Motor neuron (in vitro differentiated cells): ENCODE measurements at regions not wholly inside any gene's neighbourhood (a gene's known extent, or its start where the extent isn't known, plus 50 kb on each side); places are given as distances from the start of the nearest gene placed in this dataset.
A peak's percentile ranks its signal among the peaks of the same experiment; 100 is the strongest.

Source experiments
- ATAC-seq, 8 experiments: fragments of 200-7000 bp; cut with Tn5 transposase; replicated peaks in 6 of 8; 2 replicates each; pipeline ENCODE4 v1.8.0; 2021; ENCODE audit warnings: mild to moderate bottlenecking in 8 of 8, moderate library complexity in 8 of 8
- H3K27ac ChIP-seq, 2 donors: fragments of 250-450 bp; sonication (Bioruptor Pico); 2 replicates each; pipeline ENCODE4 v1.9.0; 2021; ENCODE audit warnings: antibody characterized with exemption in 2 of 2, mild to moderate bottlenecking in 2 of 2, moderate library complexity in 1 of 2
- H3K4me1 ChIP-seq, 2 donors: fragments of 250-450 bp; sonication (Bioruptor Pico); replicated peaks in 1 of 2; 2 replicates each; pipeline ENCODE4 v1.6.1; 2021; ENCODE audit warnings: antibody characterized with exemption in 2 of 2, mild to moderate bottlenecking in 2 of 2, moderate library complexity in 1 of 2
- H3K4me3 ChIP-seq, 5 donors: fragments of 250-450 bp; sonication (Bioruptor Pico); 2 replicates each; pipeline ENCODE4 v1.9.0; 2021; ENCODE audit warnings: antibody characterized with exemption in 5 of 5, mild to moderate bottlenecking in 5 of 5, moderate library complexity in 4 of 5
- WGBS, 10 experiments: fragments of 450-650 bp; shearing (Covaris generic); methylation state at CpG; one replicate each; pipeline ENCODE4 v1.0.0; 2022; 5-methylcytosine and 5-hydroxymethylcytosine counted together
- in situ Hi-C, 9 experiments: fragments of 400-800 bp; cut with MboI; loops; one replicate each; pipeline ENCODE4 v1.15.0; 2021; ENCODE audit warnings: low sequenced_read_pairs in 9 of 9, low pct_unique_long_range_greater_than_20kb in 2 of 9; ENCODE audit not compliant: unreplicated experiment in 9 of 9

DNA sequence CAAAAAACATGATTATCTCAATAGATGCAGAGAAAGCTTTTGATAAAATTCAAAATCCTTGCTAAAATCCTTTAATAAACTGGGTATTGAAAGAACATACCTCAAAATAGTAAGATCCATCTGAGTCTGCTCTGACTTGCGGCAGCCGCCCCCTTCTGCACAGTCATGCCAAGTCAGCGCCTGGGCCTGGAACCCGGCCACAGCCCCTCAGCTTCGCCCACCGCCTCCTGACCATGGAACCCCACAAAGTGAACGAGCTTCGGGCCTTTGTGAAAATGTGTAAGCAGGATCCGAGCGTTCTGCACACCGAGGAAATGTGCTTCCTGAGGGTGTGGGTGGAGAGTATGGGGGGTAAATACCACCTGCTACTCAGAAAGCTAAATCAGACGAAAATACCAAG lies 270.9 kb upstream of the TFPI start:
- WGBS, 10 experiments = 0 to 100% (median 84%) methylated on average over 1 to 11 of the region's 12 CpGs
- ATAC-seq = no peak
- Histone ChIP-seq H3K27ac (no peak overlapping the region), H3K4me1 (no peaks in the 10 kb centered on the region), H3K4me3 (no peak overlapping the region)
- in situ Hi-C loops = loop anchor here in 2 of 9 experiments (25.0 kb wide), 2 partner anchors 238 to 687 kb away; no protein-coding TSS in a partner anchor

DNA sequence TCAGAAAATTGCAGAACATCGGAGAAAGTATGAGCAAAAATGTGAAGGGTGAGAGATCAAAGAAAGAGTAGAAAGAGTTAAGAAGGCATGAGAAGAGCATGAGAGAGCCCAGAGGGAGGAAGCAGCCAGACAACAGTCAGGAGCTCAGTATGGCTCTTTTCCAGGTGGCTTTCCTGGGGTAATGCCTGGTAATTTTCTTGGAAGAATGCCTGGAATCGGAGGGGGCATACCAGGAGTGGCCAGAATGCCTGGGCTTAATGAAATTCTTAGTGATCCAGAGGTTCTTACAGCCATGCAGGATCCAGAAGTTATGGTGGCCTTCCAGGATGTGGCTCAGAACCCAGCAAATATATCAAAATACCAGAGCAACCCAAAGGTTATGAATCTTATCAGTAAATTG lies 271.8 kb upstream of the TFPI start:
- ATAC-seq = no peak
- 0 to 100% (median 76%) methylated on average over 1 to 2 of the region's 2 CpGs for WGBS, 10 experiments

DNA sequence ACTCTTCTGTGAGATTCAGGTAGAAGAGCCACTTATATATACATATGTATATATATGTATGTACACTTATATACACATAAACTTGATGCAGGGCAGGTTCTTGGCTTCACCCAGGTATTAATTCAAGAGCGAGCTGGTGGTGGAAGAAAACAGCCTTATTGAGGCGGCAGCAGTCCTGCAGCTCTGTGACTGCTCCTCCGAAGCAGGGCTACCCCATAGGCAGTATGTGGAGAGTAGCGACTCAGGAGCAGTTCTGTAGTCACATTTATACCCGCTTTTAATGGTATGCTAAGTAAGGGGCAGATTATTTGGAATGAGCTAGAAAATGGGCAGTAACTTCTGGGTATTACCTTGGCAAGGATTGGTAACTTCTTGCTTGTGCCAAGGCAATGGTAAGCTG lies 280.6 kb upstream of the TFPI start:
- Histone ChIP-seq H3K27ac (no peak overlapping the region), H3K4me1 (no peaks in the 10 kb centered on the region), H3K4me3 (no peak overlapping the region)
- 75 to 100% (median 92%) methylated on average over 2 to 5 of the region's 5 CpGs; no CpG with 5 or more reads in 4 of the 10 experiments for WGBS, 10 experiments
- in situ Hi-C loops = loop anchor here in 2 of 9 experiments (25.0 kb wide), 2 partner anchors 247 to 678 kb away; no protein-coding TSS in a partner anchor
- ATAC-seq = no peak

More for the DNA sequence above, 271.8 kb upstream of the TFPI start:
- in situ Hi-C loops = loop anchor here in 2 of 9 experiments (25.0 kb wide), 2 partner anchors 239 to 686 kb away; no protein-coding TSS in a partner anchor
- Histone ChIP-seq H3K4me3 (no peak overlapping the region), H3K4me1 (no peaks in the 10 kb centered on the region), H3K27ac (no peak overlapping the region)

DNA sequence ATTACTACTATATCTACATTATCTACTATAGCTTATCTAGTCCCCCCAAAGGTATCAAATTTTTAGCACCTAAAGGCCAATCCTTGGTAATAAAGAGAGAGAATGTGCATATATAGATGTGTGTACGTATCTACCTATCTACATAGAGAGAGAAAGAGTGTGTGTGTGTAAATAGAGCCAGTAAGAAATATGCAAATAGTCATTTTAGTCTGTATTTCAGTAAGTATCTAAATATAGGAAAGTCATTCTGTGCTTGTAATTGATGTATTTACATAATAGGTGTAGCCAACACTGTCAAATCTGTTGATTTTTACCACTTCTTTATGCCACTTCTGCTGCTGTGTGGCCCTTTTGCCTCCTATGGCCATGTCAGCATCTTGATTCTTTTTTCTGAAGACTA lies 284.5 kb upstream of the TFPI start:
- in situ Hi-C loops = loop anchor here in 2 of 9 experiments (25.0 kb wide), 2 partner anchors 251 to 674 kb away; no protein-coding TSS in a partner anchor
- peak in 3 of 8 experiments; percentile 59 to 73 (median 73) for ATAC-seq
- Histone ChIP-seq H3K4me3 (no peak overlapping the region), H3K4me1 (no peaks in the 10 kb centered on the region), H3K27ac (no peak overlapping the region)
- 40 to 100% (median 80%) methylated on average over 1 of the region's 1 CpG; no CpG with 5 or more reads in 5 of the 10 experiments for WGBS, 10 experiments

DNA sequence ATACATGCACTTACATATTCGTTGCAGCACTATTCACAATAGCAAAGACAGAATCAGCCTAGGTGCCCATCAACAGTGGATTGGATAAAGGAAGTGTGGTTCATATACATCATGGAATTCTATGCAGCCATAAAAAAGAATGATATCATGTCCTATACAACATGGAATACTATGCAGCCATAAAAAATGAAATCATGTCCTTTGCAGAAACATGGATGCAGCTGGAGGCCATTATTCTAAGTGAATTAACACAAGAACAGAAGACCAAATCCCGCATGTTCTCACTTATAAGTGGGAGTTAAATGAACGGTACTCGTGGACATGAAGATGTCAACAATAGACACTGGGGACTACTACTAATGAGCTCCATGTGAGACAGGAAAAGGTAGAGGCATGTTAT lies 288.1 kb upstream of the TFPI start:
- in situ Hi-C loops = loop anchor here in 2 of 9 experiments (25.0 kb wide), 2 partner anchors 255 to 670 kb away; no protein-coding TSS in a partner anchor
- Histone ChIP-seq H3K4me3 (no peak overlapping the region), H3K27ac (no peak overlapping the region), H3K4me1 (no peaks in the 10 kb centered on the region)
- no peak for ATAC-seq
- WGBS, 10 experiments = 60 to 100% (median 94%) methylated on average over 2 to 4 of the region's 4 CpGs; no CpG with 5 or more reads in 1 of the 10 experiments

DNA sequence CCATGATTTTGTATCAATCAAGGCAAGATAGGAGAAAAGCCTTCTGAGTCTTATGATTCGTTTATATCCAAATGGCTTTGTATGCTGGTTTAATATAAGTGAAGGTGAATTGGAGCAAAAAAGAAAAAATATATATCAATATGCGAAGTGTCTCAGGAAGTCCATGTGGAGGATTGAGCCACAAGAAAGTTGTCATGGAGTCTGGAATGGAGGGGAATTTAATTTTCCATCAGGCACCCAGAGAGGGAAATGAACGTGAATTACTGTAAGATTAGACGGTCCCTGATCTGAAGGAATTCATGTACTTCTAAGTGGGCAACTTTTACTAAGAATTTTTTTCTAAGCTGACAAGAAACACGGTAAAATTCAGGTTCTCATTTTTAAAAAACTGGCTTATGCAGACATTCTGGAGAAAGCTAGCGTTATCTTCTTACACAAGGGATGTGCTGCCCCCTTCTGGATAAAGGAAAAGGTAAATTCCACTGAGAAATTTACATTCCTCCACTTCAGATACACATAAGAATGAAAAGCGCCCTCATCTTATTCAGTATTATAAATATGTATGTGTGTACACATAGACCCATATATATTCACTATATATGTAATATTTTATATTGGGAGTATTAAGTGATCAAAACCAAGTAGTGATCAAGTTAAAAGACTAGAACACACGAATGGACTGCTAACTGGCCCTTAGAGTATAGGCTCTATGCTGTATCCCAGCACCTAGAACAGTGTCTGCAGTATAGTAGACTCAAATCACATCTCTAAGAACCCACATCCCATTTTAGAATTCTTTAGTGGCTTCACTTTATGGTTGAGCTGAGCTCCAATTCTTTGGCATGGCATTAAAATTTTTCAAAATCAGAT lies 289.0 kb upstream of the TFPI start:
- in situ Hi-C loops = loop anchor here in 2 of 9 experiments (25.0 kb wide), 2 partner anchors 256 to 669 kb away; no protein-coding TSS in a partner anchor
- Histone ChIP-seq H3K27ac (no peak overlapping the region), H3K4me3 (no peak overlapping the region), H3K4me1 (no peaks in the 10 kb centered on the region)
- ATAC-seq = peak in 3 of 8 experiments; percentile 45 to 79 (median 66)
- WGBS, 10 experiments = 21 to 80% (median 50%) methylated on average over 1 to 8 of the region's 8 CpGs

DNA sequence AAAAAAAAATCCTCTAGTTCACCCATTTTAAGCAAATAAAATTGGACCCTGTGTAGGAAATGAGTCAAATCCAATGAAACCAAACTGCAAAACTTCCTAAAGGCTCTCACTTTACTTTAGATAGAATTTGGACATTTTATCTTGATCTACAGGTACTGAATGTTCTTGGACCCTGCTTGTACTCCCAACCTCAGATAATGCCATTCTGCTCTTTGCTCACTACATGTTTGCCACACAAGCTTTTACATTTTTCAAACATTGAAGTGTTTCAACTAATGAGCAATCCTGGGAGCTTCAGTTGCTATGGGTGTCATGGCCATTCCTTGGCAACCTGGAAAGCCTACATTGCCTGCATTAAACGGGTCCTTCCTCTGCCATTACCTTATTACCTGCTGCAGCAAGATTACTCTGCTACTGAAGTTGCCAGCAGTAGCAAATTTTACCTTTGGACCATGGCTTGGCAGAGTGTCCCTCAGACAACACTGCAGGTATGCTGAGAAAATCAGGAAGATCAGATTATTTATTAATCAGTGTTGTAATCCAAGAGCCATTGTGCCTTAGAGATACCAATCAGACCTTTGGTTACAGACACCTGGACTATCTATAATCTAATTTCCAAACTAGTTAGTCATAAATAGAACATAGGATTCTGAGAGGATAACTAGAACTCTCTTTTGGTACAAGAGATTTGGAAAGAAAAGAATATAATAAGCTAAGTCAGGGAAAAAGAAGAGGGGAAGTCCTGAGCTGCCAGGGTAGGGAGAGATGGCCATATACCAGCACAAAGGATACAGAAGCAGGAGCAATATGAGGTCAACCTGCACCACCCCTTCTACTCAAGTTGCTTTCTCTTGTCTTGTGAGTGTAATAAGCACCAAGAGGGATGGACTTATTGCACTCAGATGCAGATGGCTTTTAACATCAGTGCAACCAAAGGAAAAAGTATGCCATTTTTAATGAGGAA lies 293.3 kb upstream of the TFPI start:
- ATAC-seq = peak in 1 of 8 experiments; percentile 23
- Histone ChIP-seq H3K4me3 (no peak overlapping the region), H3K27ac (no peak overlapping the region), H3K4me1 (no peaks in the 10 kb centered on the region)
- in situ Hi-C loops = loop anchor here in 2 of 9 experiments (25.0 kb wide), 2 partner anchors 260 to 665 kb away; no protein-coding TSS in a partner anchor
- 0 to 100% (median 78%) methylated on average over 1 of the region's 1 CpG; no CpG with 5 or more reads in 2 of the 10 experiments for WGBS, 10 experiments

DNA sequence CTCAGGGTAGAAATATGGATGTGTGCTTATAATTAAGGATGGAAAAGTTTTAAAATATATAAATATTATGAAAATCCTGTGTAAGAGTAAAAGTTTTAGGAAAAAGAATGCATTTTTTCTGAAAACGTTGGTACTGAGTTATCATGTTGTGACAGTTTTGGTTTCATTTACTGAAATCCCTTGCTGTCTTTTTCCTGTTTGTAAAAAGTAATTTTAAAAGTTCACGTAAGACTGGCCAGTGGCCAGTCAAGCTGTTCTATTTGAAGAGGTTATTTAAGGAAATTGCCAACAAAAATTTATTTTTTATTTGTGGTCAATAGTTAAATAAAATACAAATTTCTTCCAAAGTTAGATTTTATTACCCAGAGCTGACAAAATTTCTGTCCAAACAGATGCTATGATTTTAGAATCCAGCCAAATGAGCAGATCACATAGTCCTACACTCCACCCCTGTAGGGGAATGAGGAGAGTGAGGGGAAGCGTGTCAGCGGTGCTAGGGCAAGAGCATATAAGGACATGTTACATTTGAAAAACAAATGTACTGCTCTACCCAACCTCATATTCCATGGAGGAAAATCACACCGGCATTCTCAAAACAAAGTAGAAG lies 297.8 kb upstream of the TFPI start:
- Histone ChIP-seq H3K4me1 (no peaks in the 10 kb centered on the region), H3K27ac (no peak overlapping the region), H3K4me3 (no peak overlapping the region)
- no peak for ATAC-seq
- 0 to 94% (median 72%) methylated on average over 1 to 5 of the region's 5 CpGs for WGBS, 10 experiments
- in situ Hi-C loops = loop anchor here in 1 of 9 experiments (25.0 kb wide), 1 partner anchor 660 kb away; no protein-coding TSS in a partner anchor

DNA sequence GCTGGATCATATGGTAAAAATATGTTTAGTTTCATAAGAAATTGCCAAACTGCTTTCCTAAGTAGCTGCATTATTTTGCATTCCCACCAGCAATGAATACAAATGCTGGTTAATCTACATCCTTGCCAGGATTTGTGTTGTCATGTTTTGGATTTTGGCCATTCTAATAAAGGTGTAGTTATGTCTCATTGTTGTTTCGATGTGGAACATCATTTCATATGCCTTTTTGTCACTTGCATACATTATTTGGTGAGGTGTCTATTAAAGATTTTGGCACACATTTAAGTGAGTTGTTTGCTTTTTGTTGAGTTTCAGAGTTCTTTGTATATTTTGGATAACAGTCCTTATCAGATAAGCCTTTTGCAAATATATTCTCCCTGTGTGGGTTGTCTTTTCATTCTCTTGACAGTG lies 299.2 kb upstream of the TFPI start:
- WGBS, 10 experiments = 50 to 100% (median 80%) methylated on average over 1 of the region's 1 CpG; no CpG with 5 or more reads in 3 of the 10 experiments
- Histone ChIP-seq H3K4me1 (no peaks in the 10 kb centered on the region), H3K4me3 (no peak overlapping the region), H3K27ac (no peak overlapping the region)
- in situ Hi-C loops = loop anchor here in 1 of 9 experiments (25.0 kb wide), 1 partner anchor 659 kb away; no protein-coding TSS in a partner anchor
- ATAC-seq = no peak

DNA sequence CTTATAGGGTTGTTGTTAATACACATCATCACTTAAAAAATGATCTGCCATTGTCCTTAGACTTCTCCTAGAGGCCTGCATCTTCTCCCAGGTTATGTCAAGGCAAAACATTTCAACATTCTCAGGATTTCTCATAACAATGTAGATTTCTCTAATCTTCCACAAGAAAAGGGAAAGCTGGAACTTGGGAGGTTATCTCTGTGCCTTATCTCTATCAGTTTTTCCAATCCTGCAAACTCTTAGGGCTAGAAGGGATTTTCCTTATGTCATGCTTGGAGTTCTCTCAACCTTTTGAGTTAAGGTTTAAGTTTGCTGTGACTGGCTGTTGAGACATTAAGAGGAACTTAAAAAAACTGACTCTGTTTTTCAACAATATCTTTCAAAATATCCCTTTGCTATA lies 300.6 kb upstream of the TFPI start:
- no peak for ATAC-seq
- no peaks in the 10 kb centered on the region for H3K4me1 ChIP-seq
- no peak overlapping the region for H3K27ac ChIP-seq
- in situ Hi-C loops = loop anchor here in 1 of 9 experiments (25.0 kb wide), 1 partner anchor 658 kb away; no protein-coding TSS in a partner anchor
- no peak overlapping the region for H3K4me3 ChIP-seq

DNA sequence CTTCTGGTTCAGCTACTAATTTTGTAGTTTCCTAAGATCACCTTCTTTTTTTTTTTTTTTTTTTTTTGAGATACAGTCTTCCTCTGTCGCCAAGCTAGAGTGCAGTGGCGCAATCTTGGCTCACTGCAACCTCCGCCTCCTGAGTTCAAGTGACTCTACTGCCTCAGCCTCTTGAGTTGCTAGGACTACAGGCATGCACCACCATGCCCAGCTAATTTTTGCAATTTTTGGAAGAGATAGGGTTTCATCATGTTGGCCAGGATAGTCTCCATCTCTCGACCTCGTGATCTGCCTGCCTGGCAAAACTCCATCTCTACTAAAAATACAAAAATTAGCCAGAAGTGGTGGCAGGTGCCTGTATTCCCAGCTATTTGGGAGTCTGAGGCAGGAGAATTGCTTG lies 301.5 kb upstream of the TFPI start:
- Histone ChIP-seq H3K27ac (no peak overlapping the region), H3K4me1 (no peaks in the 10 kb centered on the region), H3K4me3 (no peak overlapping the region)
- no peak for ATAC-seq
- 40 to 100% (median 93%) methylated on average over 2 to 5 of the region's 5 CpGs; no CpG with 5 or more reads in 1 of the 10 experiments for WGBS, 10 experiments
- in situ Hi-C loops = loop anchor here in 1 of 9 experiments (25.0 kb wide), 1 partner anchor 657 kb away; no protein-coding TSS in a partner anchor

DNA sequence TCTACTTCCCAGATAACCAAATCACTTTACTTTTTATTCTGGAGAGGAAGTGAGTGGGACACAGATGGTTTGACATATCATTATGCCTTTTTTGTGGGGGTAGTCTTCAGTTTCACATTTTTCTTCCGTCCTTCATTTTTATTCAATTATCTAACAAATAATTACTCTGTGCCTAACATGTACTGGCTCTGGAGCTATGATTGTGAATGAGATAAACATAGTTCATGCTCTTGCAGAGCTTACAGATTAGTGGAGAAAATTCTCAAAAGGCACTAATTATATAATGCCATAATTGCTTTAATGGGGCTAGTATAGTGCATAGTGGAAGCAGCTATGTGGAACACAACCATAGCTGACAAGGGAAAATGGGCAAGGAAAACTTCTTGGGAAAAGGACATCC lies 303.6 kb upstream of the TFPI start:
- Histone ChIP-seq H3K4me3 (no peak overlapping the region), H3K27ac (no peak overlapping the region), H3K4me1 (no peaks in the 10 kb centered on the region)
- ATAC-seq = no peak
- in situ Hi-C loops = loop anchor here in 1 of 9 experiments (25.0 kb wide), 1 partner anchor 654 kb away; no protein-coding TSS in a partner anchor
- 50 to 100% (median 93%) methylated on average over 1 of the region's 1 CpG; no CpG with 5 or more reads in 1 of the 10 experiments for WGBS, 10 experiments
